ENCODE measurements at regions not wholly inside any gene's neighbourhood (a gene's known extent, or its start where the extent isn't known, plus 50 kb on each side); places are given as distances from the start of the nearest gene placed in this dataset.
"Not testable (repeated sequence)": the region's sequence is repeated elsewhere in the genome, so short reads cannot be mapped to it uniquely, and the experiment has no call there.

- DNase-seq (ENCODE audit: low spot score) (no peak), ATAC-seq (ENCODE audit: low FRiP score) (no peak)
- TF ChIP-seq CTCF (IDR thresholded peaks at IDR 0.05): no peak
Measured at GRCh38 chr16:9345880-9346279, 254.4 kb downstream of the HAPSTR1 start.

DNA sequence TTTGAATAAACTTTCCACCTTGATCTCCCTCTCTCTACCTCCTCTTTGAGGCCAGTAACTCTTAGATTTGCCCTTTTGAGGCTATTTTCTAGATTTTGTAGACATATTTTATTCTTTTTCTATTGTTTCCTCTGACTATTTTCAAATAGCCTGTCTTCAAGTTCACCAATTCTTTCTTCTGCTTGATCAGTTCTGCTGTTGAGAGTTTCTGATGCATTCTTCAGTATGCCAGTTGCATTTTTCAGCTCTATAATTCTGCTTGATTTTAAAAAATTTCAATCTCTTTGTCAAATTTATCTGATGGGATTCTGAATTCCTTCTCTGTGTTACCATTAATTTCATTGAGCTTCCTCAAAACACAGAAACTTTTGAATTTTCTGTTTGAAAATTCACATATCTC, 257.5 kb downstream of the HAPSTR1 start:
- ATAC-seq (ENCODE audit: low FRiP score) (no peak), DNase-seq (ENCODE audit: low spot score) (no peak)
- TF ChIP-seq CTCF (IDR thresholded peaks at IDR 0.05): no peak

DNA sequence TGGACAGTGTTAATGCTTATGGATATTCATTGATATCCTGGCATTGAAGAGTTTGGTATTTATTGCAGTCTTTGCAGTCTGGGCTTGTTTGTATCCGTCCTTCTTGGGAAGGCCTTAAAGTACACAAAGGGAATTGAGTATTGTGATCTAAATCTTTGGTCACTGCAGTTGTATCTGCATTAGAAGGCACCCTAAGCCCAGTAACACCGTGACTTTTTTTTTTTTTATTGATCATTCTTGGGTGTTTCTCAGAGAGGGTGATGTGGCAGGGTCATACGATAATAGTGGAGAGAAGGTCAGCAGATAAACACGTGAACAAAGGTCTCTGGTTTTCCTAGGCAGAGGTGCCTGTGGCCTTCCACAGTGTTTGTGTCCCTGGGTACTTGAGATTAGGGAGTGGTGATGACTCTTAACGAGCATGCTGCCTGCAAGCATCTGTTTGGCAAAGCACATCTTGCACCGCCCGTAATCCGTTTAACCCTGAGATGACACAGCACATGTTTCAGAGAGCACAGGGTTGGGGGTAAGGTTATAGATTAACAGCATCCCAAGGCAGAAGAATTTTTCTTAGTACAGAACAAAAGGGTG, 258.0 kb downstream of the HAPSTR1 start:
- not testable (repeated sequence) for ATAC-seq (ENCODE audit: low FRiP score); DNase-seq (ENCODE audit: low spot score)

DNA sequence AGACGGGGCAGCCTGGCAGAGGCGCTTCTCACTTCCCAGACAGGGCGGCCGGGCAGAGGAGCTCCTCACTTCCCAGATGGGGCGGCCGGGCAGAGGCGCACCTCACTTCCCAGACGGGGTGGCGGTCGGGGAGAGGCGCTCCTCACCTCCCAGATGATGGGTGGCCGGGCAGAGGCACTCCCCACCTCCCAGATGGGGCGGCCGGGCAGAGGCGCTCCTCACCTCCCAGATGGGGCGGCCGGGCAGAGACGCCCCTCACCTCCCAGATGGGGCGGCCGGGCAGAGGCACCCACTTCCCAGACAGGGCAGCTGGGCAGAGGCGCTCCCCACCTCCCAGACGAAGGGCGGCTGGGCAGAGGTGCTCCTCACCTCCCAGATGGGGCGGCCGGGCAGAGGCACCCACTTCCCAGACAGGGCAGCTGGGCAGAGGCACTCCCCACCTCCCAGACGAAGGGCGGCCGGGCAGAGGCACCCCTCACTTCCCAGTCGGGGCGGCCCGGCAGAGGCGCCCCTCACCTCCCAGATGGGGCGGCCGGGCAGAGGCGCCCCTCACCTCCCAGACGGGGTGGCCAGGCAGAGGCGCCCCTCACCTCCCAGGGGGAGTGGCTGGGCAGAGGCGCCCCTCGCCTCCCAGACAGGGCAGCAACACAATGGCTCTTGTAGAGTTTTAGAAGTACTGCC, 258.8 kb downstream of the HAPSTR1 start:
- not testable (repeated sequence) for DNase-seq (ENCODE audit: low spot score); ATAC-seq (ENCODE audit: low FRiP score)

DNA sequence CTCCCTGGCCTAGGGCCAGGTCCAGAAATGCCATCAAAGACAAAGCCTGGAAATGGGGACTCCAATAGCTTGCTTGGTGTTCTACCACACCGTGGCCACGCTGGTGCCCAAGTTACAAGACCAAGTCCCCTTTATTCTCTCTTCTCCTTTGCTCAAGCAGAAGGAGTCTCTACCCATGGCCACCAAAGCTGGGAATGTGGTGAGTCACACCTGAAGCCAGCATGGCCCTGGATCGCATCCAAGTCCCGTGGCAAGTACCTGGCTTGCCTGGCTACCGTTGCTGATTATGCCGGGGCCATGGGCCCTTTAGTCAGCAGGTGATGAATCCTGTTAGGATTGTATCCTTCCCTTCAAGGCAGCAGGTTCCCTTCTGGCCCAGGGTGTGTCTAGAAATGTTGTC, 260.0 kb downstream of the HAPSTR1 start:
- TF ChIP-seq CTCF (IDR thresholded peaks at IDR 0.05): no peak
- DNase-seq (ENCODE audit: low spot score) (no peak), ATAC-seq (ENCODE audit: low FRiP score) (no peak)

DNA sequence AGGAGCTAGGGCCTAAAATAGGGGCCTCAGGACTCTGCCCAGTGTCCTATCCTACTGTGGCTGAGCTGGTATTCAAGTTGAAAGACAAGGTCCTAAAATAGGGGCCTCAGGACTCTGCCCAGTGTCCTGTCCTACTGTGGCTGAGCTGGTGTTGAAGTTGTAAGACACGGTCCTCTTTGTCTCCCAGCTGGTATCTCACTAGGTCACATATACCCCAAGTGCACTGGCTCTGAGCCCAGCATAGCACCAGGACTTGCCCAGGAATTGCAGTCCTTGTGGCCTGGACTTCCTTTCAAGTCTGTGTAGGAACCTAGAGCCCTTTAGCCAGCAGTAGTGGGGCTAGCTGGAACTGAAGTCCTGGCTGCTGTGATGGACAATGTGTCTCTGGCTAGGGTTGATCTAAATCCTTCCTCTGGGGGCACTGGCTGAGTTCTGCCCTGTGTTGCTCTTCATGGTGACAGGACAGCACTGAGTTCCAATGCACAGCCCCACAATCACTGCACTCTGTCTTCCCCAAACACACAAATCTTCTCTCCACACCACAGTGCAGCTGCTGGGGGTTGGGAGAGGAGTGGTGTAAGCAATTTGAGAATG, 260.5 kb downstream of the HAPSTR1 start:
- no peak for TF ChIP-seq CTCF (IDR thresholded peaks at IDR 0.05)
- no peak for DNase-seq (ENCODE audit: low spot score)
- ATAC-seq (ENCODE audit: low FRiP score): no peak

- DNase-seq (ENCODE audit: low spot score) (no peak), ATAC-seq (ENCODE audit: low FRiP score) (no peak)
- no peak for TF ChIP-seq CTCF (IDR thresholded peaks at IDR 0.05)
Measured at GRCh38 chr16:9357829-9358228, 266.4 kb downstream of the HAPSTR1 start.

DNA sequence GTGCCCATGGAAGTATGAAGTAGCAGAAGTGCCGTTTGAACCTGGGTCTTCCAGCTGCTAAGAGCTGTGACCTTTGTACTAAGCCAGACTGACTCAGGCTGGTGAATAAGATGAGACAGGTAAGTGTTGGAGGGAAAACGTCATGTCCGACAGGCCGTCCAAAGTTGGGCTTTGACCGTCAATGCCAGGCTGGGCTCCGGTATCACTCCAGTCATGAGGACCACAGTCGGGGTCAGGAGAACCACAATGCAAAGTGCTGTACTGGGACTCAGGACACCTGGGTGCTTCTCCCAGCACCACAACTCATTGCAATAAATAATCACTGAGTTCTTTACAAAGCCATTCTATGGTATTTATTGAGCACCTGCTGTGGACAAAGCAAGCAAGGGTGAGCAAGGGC, 268.6 kb downstream of the HAPSTR1 start:
- no peak for TF ChIP-seq CTCF (IDR thresholded peaks at IDR 0.05)
- no peak for DNase-seq (ENCODE audit: low spot score)
- no peak for ATAC-seq (ENCODE audit: low FRiP score)

Measured in omental fat pad (tissue), 3 donors.